Fibroblast of villous mesenchyme (primary cell): ENCODE measurements at regions not wholly inside any gene's neighbourhood (a gene's known extent, or its start where the extent isn't known, plus 50 kb on each side); places are given as distances from the start of the nearest gene placed in this dataset.

Experiments
- DNase-seq: peaks from one replicate; pipeline ENCODE4 v3.0.0-alpha.2; 2010; ENCODE audit warnings: low read depth
- H3K4me3 ChIP-seq: 2 replicates; pipeline ENCODE4 v1.5.1; 2011; ENCODE audit warnings: low read depth, mild to moderate bottlenecking, low read length
- CTCF ChIP-seq: IDR thresholded peaks from 2 replicates; pipeline ENCODE4 v1.5.1; 2012; ENCODE audit warnings: low read depth, mild to moderate bottlenecking, low read length; ENCODE audit not compliant: insufficient read depth

GRCh38 chr1:101435831-101436511 lies 199.2 kb downstream of the S1PR1 start:
- H3K4me3 ChIP-seq, result no peak overlapping the region
- no peak for DNase-seq
- TF ChIP-seq CTCF, result no peak

GRCh38 chr1:101437800-101438199 lies 201.0 kb downstream of the S1PR1 start:
- no peak for DNase-seq
- H3K4me3 ChIP-seq, result no peak overlapping the region
- TF ChIP-seq CTCF, result no peak

GRCh38 chr1:101438359-101438758 lies 201.5 kb downstream of the S1PR1 start:
- H3K4me3 ChIP-seq, result no peak overlapping the region
- TF ChIP-seq CTCF, result peak; percentile 42

GRCh38 chr1:101440485-101440884 lies 203.7 kb downstream of the S1PR1 start:
- no peak for DNase-seq
- no peak overlapping the region for H3K4me3 ChIP-seq
- no peak for TF ChIP-seq CTCF

More at GRCh38 chr1:101438359-101438758, 201.5 kb downstream of the S1PR1 start:
- peak; percentile 7 for DNase-seq

GRCh38 chr1:101444381-101444780 lies 207.6 kb downstream of the S1PR1 start:
- no peak for TF ChIP-seq CTCF
- no peak for DNase-seq

GRCh38 chr1:101444873-101445618 lies 208.2 kb downstream of the S1PR1 start:
- TF ChIP-seq CTCF, result no peak
- H3K4me3 ChIP-seq, result no peak overlapping the region

More at GRCh38 chr1:101444381-101444780, 207.6 kb downstream of the S1PR1 start:
- no peak overlapping the region for H3K4me3 ChIP-seq

More at GRCh38 chr1:101444873-101445618, 208.2 kb downstream of the S1PR1 start:
- DNase-seq, result no peak
